HG03097 (cell line): ENCODE measurements at regions not wholly inside any gene's neighbourhood (a gene's known extent, or its start where the extent isn't known, plus 50 kb on each side); places are given as distances from the start of the nearest gene placed in this dataset.
"Not testable (repeated sequence)": the region's sequence is repeated elsewhere in the genome, so short reads cannot be mapped to it uniquely, and the experiment has no call there.

Experiments
- ATAC-seq: cut with Tn5 transposase; IDR thresholded peaks from one replicate; pipeline ENCODE4 v1.9.1; 2021; ENCODE audit not compliant: unreplicated experiment, low FRiP score

DNA sequence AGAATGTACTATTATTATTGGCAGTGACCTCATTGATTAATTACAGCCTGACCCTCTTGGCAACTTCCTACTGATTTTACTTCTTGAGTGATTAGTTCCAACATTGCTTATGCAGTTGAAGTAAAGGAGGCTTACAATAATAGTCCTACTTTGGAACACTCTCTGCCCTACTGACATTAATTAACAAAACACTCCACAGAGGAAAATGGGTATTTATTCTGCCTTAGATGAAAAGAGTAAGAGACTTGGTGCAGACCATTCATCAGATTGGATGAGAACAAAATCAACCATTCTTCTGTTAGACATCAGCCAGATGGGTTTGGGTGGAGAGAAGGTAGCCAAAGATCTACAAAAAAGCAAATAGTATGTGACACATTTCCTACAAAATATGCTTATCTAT is 363.8 kb downstream of the FAT3 start:
- ATAC-seq: no peak

DNA sequence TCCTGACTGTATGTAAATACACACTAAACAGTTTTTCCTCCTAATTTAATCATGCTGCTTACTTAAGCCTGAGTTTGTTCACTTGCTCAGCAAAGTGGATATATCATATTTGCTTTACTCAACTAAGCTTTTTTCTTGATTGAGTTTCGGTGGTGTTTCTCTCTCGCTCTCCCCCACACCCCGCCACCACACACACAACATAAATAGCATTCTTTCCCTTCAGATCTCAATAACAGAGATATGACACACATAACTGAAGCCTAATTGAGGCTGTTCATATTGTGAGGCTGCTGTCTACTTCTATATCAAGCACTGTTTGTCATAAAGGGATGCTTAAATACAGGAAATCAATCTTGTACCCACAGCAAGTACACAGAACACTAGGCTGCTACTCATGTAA is 364.9 kb downstream of the FAT3 start:
- no peak for ATAC-seq

DNA sequence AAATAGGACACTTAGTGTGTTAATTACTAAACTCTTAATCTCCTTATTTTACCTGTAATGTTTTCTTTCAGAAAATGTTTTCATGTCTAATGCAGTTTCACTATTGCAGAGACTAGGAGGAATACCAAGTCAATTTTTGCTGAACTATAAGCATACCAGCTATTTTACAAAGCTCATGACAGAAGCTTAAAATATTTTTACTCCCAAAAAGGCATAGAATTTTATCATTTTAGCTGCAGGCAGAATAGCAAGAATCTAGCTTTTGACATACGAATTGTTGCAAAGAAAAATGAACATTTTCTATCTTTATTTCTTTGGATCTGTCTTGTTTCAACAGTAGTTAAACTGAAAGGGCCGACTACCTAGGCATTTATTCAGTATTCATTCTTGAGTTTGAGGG is 366.9 kb downstream of the FAT3 start:
- ATAC-seq: no peak

DNA sequence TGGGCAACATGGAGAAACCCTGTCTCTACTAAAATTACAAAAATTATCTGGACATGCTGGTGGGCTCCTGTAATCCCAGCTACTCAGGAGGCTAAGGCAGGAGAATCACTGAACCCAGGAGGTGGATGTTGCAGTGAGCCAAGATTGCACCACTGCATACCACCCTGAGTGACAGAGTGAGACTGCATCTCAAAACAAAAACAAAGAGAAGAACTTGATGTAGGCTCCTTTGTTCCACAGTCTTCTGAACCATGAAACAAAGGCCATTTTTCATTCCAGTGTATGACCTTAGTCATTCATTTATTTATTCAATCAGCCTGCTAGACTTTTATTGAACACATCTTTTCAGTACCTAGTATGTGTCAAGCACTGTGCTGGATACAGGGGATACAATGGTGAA is 369.6 kb downstream of the FAT3 start:
- ATAC-seq: no peak

DNA sequence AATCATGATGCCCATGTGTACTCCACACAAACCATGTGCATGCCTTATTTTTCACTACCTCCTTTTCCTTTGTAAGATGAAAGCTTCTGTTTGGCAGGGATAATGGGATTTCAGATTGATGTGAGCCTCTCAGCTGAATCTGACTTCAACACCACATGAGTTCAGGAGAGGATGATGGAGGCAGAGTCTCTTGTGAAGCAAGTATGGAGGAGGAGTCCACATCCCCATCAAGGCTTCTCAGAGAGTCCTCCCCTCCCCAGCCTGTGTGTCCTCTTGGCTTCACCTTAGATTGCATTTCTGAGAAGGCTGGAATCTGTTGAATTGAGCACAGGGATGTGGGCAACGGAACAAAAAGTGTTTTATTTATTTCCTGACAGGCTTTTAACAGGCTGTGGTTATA is 370.4 kb downstream of the FAT3 start:
- ATAC-seq: no peak

DNA sequence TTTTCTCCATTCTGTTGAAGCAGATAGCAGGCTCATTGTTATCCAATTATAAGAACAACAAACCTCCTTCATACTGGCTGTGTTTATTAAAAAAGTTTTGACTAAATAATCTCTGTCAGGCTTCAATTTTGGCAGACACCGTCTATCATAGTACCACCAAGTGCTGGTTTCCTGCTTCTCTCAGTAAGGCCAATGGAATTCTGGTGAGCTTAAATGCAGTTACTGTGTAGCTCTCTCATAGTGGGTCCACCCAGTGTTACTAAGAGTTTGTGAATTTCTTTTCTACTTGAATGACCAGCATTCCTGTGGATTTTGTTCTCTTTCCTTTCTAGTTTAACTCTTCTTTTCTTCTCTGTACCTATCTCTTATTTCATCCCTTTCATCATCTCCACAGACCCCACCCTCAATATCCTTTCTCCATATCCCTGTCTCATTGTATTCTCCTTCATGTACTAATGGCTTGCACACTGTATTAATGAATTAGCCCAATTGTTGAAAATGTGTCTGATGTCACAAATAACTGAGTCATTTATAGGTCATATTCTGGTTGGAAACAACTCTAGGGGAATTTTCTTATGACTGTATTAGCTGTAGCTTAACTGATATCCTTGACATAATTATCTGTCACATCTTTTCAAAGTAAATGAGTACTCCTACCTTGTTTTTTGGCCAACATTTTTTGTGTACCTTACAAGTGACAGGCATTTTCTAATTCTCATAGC is 372.1 kb downstream of the FAT3 start:
- no peak for ATAC-seq

DNA sequence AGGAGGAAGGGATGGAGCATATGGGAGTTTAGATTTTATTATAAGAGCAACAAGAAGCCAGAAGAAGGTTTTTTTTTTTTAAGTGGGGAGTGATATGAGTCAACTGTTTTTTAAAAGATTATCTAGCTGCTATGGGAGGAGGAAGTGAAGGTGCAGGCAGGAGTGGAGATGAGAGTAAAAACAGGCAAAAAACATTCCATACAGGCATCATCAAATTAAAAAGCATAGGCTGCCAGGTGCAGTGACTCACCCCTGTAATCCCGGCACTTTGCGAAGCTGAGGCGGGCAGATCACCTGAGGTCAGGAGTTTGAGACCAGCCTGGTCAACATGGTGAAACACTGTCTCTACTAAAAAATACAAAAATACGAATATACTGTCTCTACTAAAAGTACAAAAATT is 368.4 kb upstream of the MTNR1B start:
- no peak for ATAC-seq

DNA sequence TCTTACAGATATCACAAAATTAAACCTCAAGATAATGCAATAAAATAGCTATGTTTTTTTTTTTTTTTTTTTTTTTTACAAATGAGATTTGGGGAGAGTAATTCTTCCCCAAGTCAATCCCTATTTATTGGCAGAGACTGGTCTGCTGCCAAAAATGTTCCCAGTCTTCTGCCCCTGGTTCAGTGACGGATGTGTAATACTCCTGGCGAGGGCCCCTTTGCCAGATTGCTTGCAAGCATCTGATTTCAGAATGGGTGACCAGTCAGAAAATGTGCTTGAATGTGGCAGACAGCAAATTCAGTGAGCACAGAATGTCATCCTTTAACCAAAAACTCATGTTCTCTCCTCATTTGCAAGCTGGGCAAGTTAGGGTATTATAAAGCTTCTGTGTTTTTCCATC is 363.8 kb upstream of the MTNR1B start:
- no peak for ATAC-seq

DNA sequence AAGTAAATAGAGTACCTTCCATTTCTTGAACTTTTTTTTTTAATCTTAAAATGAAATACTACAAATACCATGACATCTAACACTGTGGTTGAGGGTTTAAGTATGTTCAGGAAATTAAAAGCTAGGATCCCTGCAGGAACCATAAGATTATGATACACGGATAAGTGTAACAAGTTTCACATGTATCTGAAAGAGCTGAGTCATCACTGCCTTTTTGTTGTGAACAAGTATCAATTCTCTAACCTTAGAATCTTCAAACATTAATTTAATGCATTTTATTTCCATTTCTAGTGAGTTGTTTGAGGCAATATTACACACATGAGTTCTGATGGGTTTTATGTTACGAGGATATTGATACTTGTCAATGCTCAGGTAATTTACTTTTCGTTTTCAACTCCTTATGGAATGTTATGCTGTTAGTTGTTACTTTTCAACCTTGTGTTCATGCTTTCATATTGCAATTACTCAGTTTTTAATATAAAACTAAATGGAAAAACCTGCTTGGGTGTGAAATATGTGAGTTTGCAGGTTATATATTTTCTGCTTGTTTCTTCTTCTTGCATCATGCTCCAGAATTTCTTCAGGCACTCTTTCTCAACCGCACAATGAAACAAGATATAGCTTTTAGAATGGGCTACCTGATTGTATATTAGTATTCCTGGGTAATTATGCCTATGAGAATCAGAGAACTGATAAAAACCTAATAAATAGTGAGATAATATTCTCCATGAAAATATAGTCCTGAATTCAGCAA is 361.3 kb upstream of the MTNR1B start:
- ATAC-seq: no peak

DNA sequence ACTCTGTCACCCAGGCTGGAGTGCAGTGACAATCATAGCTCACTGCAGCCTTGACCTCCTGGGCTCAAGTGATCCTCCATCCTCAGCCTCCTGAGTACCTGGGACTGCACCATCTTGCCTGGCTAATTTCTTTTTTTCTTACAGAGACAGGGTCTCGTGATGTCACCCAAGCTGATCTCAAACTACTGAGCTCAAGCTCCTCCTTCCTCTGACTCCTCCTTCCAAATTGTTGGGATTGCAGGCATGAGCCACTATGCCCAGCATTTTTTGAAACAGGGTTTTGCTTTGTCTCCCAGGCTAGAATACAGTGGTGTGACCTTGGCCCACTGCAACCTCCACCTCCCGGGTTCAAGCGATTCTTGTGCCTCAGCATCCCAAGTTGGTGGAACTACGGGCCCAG is 358.3 kb upstream of the MTNR1B start:
- no peak for ATAC-seq

DNA sequence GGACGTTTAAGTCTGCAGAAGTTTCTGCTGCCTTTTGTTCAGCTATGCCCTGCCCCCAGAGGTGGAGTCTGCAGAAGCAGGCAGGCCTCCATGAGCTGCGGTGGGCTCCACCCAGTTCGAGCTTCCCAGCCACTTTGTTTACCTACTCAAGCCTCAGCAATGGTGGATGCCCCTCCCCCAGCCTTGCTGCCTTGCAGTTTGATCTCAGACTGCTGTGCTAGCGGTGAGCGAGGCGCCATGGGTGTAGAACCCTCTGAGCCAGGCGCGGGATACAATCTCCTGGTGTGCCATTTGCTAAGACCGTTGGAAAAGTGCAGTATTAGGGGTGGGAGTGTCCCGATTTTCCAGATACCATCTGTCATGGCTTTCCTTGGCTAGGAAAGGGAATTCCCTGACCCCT is 351.4 kb upstream of the MTNR1B start:
- not testable (repeated sequence) for ATAC-seq

DNA sequence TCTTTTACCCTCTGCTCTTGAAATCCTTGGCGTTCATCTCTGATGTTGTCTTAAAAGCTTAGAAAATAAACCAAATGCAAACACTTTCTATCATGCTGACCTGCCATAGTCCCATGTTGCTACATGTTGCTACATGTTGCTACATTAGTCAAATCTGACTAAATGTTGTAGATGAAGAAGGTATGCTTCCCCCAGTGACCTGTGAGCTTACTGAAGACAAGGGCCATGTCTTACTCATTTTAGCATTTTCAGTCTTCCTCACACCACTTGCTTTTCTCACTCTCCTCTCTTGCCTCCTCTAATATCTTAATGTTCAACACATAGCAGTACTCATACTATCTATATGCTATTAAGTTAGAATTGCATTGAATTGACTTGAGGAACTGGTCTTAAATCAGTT is 346.4 kb upstream of the MTNR1B start:
- no peak for ATAC-seq

DNA sequence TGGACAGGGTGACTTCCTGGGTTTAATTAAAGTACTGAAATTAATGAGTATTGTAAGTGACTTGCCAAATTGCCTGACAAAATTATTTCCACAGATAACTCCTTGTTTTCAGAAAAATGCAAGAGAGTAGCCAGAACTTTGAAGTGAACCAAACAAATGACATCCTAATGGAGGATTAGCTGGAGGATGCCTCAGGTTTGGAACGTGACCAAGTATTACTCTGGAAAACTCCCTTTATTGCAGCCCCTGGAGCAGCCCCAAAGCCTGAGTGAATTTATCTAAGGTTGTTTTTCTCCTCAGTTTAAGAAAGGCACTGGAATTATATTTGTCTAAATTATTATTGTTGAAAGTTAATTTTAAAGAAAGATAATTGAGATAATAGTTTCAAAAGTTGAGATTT is 343.6 kb upstream of the MTNR1B start:
- no peak for ATAC-seq

DNA sequence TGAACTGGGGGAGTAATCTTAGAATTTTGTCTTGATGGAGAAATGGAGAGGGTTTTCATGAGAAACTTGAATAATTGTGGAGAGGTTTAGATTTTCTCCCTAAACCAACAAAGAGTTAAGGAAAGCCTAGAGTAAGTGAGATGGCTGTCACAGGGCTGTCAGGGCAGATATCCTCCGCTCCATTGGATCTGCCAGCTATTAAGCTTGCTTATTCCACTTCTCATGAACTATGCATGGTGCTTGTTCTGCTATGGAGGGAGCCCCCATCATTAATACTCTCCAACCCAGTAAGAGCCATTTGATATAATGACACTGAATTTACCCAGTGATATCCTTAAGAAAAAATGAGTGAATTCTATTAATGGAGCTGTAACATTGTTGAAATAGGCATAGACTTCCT is 342.8 kb upstream of the MTNR1B start:
- no peak for ATAC-seq

DNA sequence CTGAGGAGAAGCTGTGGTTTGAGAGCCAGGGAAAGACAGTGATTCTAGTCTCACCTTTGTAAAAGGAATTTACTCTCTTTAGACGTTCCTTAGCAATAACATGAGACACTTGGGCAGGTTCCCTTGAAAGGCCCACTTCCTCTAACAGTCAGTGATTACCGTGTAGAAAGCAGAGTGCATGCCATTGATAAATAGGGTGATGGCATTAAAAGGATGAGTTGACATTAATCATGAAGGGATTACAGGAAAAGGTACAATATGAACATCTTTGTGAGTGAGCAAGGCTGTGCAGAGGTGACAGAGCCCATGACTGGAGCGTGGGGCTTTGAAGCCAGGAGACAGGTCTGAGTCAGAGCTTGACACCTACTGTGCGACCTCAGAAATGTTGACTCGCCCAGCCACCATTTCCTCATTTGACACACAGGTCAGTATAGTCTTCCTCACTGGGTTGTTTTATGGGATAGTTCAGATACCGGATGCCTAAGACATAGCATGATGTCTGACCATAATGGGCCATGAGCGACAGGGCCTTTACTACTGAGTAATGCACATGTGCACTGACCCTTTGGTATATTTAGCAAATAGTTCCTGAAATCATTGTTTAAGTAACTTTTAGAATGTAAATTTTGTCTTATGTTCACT is 341.7 kb upstream of the MTNR1B start:
- no peak for ATAC-seq

DNA sequence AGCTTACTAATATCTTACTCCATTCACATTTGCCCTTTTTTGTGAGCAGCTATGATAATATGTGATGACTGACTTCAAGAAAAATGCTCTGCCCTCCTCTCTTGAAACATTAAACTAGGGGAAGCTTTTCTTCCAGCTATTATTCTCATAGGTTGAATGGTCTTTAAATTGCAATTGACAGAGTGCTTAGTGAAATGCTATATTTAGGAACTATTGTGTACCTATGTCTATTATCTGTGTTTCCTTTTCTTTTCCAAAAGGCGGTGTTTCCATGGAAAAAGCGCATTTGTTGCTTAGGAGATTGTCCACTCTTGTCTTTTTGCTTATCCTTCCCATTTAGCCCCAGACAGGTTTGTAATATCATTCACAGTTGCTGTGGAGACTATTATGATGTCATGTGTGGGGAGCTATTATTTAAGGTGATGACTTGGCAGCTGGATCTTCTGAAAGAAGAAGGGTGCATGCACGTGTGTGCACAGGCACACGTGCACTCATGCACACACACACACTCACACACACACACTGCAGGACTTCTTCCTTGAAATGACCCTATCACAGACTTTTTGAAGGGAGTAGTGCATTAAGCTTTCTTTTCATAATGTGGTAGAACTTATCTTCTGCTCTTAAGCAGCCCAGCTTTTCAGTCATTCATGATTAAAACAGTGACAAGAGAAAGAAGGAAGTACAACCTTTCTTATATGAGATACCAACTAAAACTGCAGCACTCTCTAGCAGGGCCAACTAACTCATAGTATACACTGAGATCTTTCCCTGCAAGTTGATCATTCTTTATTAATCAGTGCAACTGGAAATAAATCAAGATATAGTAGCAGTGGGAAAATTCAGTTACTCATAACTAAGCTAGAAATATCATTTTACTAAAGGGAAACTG is 340.8 kb upstream of the MTNR1B start:
- no peak for ATAC-seq

DNA sequence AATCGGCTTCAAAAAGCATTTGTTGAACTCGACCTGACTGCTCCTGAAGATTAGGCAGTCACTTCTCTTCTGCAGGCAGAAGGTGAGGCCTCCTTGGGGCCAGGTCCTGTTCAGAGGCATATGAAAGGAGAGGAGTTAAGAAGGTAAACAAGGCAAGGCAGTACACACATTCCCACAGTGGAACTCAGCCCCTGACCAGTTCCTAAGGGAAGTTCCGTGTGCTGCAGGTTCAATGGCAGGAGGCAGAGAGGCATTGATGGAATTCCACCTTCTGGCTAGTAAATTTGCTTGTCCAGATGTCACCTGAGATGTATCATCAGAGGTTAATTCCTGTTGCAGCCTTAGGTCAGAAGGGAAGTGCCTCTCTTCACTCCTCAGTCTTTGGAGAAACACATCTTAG is 337.0 kb upstream of the MTNR1B start:
- no peak for ATAC-seq

DNA sequence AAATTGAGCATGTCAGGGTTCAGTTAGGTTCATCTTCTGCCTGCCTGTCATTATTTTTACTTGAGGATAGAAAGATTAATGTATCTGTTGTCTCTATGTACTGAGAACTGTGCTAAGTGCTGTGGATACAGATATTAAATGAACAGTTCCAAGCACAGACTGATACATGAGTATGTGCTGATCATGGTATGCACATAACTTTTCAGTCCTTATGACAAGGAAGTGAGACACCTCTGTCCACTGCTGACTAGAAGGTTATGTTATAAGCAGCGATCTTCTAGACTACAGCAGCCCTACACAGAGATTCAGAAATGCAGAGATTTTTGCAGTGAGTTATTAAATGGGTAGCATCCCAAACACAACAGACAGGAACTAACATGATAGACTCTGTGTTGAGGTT is 335.6 kb upstream of the MTNR1B start:
- ATAC-seq: no peak

DNA sequence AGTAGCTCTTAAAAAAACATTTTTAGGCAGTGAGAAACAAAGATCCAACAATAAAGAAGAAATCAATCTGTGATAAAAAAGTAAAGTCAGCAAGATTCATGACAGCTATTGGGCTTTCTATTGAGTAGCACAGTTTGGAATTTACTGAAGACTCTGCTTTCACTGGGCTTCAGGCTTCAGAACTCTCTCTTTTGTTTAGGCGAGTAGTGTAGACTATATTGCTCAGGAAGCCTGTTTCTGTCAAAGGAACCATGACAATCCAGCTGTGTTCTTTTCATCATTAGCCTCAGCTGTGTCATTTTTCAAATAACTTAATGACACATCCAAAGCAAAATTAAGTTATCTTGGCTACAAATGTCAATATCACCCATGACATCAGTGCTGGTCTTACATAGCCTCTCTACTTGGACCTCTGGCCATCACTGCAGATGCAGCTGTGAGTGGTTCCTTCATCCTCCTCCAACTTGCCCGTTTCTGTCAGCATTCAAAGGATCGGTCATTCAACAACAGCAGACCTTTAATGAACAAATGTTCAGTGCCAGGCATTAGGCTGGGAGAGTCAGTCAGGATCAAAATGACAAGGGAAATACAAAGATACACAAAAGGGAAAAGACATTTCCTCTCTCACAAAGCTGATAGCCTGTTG is 332.8 kb upstream of the MTNR1B start:
- no peak for ATAC-seq

DNA sequence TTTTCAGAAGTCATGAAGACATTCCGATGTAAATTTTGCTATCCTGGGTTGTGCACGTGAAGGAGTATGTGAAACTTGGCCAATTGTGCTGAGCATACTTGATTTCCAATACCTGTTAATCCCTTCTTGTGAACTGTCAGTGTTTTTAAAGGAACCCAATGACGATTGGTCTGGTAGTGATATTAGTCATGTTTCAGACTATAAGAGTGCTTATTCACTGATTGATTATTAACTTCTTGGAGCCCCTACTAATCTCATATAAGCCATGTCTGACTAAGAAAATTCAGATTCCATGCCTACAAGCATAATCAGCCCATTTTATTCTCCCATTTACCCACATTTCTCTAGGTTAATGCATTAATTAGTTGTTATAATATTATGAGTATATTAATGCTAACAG is 330.8 kb upstream of the MTNR1B start:
- no peak for ATAC-seq
